HG03135 (cell line): ENCODE measurements at regions not wholly inside any gene's neighbourhood (a gene's known extent, or its start where the extent isn't known, plus 50 kb on each side); places are given as distances from the start of the nearest gene placed in this dataset.
"Not testable (repeated sequence)": the region's sequence is repeated elsewhere in the genome, so short reads cannot be mapped to it uniquely, and the experiment has no call there.

Source experiments
- ATAC-seq: cut with Tn5 transposase; IDR thresholded peaks from one replicate; pipeline ENCODE4 v1.9.1; 2021; ENCODE audit warnings: mild to moderate bottlenecking, moderate library complexity; ENCODE audit not compliant: unreplicated experiment

DNA sequence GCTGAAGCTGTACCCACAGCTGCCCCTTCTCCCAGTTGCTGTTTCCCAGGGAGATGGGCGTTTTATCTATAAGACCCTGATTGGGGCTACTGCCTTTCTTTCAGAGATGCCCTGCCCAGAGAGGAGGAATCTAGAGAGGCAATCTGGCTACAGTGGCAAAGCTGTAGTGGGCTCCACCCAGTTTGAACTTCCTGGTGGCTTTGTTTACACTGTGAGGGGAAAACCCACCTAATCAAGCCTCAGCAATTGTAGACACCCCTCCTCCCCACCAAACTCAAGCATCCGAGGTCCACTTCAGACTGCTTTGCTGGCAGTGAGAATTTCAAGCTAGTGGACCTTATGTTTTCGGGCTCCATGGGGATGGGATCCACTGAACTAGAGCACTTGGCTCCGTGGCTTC lies 240.4 kb upstream of the AFF2 start:
- ATAC-seq = no peak

DNA sequence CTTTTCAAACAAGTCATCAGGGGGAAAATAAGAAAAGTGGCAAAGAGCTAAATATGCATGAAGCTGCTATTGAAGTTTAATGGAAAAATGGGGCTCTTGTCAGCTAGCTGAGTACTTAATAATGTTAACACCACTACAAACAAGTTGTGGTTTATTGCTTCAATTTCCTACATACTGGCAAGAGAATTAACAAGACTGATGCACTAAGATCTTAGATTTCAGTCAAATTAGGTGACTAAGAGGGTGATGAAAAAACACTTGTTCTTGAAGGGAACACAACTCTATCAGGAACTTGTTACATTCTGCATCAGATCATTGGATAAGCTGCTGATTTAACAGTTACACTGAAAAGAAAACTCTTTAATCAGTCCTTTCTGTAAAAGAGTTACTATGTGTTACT lies 234.6 kb upstream of the AFF2 start:
- ATAC-seq = no peak

DNA sequence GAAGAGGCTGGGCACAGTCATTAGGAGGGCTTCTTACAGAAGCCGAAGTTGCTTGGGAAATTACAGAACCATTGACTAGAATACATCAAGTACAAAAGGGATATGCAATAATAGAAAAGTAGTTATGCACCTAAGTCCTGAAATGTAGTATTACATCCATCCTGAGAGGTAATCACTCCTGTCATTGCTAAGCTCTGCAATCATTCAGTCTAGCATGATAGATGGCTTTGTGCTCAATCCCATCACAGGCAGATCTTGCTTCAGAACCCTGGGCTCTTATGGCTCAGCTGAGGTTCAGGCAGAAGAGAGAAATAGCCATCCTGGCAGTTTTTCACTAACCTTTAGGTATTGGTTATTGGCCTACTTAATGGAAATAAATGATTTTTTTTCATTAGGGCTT lies 231.7 kb upstream of the AFF2 start:
- ATAC-seq = no peak

DNA sequence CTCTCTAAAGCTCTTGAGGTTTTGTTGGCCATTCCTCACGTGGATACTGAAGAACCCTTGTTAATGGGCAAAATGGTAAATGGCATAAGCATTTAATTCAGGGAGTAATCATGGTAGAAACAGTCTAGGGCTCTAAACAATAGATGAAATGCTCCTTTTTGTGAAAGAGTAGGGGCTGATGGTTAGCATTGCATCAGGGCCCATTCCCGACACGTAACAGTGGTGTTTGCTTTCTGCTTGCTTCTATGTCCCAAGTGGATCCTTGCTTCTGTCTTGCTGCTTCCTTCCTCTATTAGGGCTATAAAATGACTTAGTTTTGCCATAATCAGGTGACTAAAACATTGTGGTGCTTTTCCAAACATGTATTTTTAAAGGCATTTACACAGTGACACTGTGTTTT lies 230.9 kb upstream of the AFF2 start:
- no peak for ATAC-seq

DNA sequence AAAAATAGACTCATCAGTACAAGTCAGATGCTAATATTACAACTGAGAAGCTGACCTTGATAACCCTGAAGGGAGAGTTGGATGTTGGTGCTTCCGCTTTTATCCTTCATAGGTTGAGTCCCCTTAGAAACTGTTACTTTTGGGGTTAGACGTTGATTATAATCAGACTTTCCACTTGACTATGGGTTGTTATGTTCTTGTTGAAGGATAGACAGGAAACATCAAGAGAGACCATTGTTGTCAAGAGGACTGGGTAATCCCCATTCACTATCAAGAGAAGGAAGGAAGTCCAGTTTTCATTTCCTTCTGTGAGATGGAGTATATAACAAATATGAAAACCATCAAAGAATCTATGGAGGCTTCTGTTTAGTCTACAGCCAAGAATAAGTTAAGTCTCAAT lies 229.9 kb upstream of the AFF2 start:
- ATAC-seq = no peak

DNA sequence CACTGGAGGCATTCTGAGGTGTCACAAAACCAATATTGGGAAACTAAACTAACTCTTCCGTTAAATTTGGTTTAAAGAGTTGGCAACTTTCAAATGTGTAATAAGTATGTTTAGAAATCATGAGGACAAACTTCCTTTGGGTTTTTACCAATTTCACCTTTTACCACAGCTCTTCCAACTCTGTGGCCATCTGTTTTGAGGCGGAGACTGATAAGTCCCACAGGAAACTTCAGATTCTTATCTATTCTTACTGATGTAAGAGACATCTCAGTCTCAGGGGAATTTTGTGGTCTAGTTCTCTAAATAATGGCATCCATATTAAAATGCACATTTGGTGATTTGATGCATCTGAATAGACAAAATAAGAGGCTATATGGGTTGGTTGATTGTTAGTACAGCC lies 229.2 kb upstream of the AFF2 start:
- ATAC-seq = no peak

DNA sequence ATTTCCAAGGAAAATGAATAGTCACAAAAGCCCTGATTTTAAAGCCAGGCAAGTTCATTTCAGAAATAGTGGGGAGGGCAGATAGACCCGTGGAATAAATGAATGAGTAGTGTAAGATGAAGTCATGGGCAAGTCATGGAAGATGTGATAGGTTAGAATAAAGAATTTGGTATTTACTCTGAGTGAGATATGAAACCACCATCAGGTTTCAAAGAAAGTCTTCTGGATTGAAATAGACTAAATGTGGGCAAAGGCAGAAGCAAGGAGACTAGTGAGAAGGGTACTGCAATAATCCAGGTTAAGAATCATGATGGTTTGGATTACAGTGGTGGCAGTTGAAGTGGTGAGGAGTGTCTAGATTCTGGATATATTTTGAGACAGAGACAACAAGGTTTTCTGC lies 218.5 kb upstream of the AFF2 start:
- ATAC-seq = no peak

DNA sequence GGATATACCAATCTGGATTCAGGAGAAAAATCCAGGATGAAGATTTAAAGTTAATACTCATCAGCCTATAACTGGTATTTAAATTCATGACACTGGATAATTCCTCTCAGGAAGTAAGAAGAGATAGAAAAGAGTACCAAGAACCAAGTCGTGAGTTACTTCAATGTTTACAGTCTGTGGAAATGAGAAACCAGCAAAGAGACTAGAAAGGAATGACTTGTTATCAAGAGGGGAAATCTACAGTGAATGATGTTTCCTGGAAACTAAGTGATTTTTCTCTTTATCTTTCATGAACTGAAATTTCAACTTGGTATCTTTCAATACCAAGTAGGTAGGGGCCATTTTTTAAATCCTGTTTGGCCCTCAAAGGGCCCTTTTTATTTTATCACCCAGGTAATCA lies 217.9 kb upstream of the AFF2 start:
- ATAC-seq = no peak

DNA sequence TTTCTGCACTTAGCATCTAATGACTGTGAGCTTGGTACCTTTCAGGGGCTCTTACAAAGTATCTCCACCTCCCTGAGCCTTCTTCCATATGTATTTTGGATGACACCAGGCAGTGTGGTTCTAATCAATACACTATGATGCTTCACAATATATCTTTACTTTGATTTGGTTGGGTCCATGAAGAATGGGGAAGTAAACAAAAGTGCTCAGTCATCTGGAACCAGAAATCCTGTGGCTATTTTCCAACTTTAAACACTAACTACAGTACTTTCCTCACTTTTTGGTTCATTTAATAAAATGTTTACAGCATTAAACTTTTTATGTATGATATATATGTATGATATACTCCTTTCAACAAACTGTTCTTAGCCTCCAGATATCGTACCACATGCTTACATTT lies 216.4 kb upstream of the AFF2 start:
- ATAC-seq = no peak

DNA sequence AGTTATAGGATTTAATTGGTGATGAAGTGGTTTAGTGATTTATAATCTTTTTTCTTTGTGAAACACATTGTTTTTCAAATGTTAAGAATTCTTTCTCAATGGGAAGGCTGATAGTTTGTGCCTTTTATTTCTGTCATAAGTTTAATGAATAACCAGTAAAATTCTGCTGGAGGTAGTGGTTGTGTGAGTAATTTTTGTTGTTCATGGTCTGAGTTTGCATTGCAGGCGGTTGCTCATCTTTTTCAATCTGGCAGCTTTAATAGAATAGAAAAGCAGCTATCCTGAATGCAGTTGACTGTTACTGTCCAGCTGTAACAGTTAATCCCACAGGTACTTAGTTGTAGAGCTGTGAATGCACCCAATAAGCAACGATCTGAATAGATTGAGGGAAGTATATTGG lies 215.6 kb upstream of the AFF2 start:
- no peak for ATAC-seq

DNA sequence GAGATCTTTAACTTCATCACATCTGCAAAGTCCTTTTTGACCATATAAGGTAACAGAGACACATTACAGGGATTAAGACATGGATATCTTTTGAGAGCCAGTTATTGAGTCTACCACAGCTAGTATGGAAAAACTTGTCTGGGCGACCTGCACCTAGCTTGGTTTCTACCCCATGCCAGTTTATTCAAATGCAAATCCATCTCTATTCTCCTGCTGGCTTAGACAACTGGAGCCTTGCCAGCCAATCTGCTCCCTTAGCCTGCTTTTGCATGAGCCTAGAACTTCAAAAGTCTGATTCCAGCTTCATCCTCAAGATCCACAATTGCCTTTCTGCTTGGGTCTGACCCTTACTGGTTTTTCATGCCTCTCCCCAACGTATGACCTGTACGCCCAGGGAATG lies 212.0 kb upstream of the AFF2 start:
- no peak for ATAC-seq

DNA sequence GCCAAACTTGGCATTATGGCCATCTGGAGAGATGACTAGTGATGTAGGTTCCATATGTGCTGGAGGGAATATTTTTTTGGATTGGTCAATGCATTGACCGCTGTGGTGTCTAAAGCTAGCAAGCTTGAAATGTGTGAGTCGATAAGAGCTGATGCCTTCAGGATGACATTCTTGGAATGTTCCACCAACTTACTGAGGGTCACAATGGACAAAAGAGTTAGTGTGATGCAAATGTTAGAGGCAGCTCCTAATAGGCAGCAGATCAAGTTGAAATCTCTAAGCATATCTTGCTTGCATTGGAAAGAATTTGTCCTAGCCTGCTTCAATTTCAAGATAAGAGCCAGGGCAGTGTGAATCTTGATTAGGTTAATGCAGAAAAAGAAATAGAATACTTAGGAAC lies 210.4 kb upstream of the AFF2 start:
- ATAC-seq = no peak

DNA sequence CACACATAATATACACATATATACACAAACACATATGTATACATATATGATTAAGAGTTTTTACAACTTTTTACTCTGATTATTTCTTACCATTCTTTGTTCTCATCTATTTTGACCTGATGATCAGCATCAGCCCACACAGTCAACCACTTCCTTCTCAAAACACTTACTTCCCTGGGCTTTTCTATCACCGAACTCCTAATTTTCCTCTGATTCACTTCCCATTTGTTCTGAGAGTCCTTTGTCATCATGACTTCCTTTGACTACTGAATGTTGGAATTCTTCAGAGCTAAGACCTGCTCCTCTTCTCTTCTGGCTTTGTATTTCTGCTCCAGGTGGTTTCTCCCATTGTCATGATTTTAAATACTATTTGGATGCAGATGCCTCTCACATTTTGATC lies 209.5 kb upstream of the AFF2 start:
- ATAC-seq = no peak

DNA sequence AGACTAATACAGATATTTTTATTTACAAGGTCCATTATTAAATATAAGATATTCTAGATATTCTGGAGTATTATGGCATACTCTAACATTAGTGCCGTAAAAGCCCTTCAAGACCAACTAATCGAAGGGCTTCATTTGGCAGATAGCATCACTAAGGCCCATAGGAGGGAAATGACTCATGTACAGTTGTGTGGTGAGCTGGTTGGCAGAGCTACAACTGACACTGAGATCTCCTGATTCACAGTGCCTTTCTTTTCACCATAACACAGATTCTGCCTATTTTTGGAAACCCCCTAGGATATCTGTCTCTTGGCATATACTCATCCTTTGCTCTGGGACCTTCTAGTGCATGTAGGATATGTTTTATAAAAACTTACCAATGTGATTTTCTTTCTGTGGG lies 201.7 kb upstream of the AFF2 start:
- no peak for ATAC-seq

DNA sequence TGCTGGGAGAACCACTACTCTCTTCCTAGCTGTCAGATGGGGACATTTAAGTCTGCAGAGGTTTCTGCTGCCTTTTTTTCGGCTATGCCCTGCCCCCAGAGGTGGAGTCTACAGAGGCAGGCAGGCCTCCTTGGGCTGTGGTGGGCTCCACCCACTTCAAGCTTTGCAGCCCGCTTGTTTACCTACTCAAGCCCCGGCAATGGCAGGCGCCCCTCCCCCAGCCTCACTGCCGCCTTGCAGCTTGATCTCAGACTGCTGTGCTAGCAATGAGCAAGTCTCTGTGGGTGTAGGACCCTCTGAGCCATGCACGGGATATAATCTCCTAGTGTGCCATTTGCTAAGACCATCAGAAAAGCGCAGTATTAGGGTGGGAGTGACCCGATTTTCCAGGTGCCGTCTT lies 195.2 kb upstream of the AFF2 start:
- ATAC-seq = not testable (repeated sequence)

DNA sequence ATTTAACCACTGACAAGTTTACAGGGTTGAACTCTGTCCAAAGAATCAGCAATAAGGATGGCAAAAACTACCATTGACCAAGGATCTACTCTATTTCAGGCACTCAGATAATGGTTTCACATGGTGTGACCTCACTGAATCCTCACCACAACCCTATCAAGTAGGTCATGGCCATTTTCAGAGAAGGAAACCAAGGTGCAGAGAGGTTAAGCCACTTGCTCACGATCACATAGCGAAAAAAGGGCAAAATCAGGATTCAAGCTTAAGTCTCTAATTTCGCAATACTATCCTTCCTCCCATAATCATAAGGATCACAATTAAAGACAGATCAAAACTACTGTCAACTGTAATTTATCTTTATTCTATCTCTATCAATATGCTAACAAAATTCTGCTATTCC lies 191.0 kb upstream of the AFF2 start:
- no peak for ATAC-seq

DNA sequence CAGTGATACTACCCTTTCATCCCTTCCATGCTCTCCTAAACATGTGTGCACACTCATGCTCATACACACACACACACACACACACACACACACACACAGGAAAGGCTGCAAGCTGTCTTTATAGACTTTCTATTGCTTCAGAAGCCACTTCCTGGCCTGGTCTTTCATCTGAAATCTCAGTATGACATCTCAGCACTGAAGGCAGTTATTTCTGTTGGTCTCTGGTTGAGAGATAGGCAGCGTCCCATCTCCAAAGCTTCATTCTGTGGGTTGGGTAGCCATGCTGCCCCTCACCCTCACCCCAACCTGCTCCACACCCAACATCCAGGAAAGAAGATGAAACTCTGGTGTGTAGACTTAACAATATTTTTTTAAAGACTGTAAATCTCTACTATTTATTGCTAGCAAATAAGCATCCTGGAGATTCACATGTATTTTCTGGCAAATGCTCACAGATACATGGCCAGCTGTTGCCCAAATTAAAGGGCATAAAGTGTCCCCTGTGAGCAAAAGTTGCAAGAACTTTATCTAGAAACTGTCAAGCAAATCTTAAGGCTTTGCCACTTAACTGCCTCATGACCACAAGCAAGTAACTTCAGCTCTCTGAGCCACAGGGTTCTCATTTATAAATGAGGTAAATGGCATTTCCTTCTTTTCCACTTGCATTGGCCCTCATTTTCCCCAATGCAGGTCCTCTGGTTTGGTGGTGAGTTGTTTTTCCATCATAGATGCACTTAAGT lies 189.8 kb upstream of the AFF2 start:
- ATAC-seq = peak; percentile 87

DNA sequence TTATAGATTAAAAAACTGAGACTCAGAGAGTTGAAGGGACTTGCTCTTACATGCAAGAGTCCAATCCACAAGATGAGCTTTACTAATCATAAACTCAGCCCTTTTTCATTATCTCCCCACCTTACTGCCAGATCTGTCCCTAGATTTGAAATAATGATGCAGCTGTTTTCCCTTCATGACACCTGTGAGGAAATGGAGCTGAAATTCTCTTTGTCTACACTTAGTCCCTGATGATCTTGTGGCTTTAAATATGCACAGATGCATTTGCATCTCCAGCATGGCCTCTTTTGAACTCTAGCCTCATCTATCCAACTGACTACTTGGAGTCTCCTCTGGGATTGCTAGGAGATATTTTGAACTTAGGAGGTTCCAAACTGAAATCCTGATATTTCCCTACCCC lies 188.9 kb upstream of the AFF2 start:
- no peak for ATAC-seq

DNA sequence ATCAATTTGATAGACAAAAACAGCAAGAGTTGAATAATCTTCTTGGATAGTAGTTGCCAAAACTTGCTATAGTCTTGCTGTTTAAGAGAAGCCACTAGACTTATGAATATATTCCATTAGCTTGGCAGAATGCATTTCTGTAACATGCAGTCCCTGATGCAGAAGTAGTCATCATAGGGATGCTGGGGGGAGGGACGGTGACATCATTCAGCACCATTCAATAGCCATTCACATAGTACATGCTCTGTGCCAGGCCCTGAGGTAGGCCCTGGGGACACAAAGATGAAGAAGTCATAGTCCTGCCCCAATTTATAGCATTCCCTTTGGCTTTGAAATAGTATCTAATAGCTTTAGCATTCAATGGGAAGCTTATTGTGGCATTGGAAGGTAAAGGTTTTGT lies 185.5 kb upstream of the AFF2 start:
- ATAC-seq = no peak

DNA sequence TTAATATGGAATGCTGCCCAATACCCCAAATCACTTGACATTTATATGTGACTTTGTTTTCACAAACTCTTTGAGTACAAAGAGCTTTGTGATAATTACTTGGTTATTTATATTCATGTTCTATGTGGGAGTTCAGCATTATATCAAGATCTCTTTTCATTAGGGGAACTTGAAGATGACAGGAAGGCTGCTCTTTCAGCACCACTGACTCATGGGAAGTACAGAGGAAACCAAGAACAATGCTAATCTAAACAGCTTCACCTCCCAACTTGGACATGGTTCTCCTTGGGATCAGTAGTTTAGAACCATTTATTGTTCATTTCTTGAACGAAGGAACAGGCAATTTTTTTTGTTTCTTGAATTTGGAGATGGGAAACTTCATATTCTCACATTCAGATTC lies 184.0 kb upstream of the AFF2 start:
- no peak for ATAC-seq

DNA sequence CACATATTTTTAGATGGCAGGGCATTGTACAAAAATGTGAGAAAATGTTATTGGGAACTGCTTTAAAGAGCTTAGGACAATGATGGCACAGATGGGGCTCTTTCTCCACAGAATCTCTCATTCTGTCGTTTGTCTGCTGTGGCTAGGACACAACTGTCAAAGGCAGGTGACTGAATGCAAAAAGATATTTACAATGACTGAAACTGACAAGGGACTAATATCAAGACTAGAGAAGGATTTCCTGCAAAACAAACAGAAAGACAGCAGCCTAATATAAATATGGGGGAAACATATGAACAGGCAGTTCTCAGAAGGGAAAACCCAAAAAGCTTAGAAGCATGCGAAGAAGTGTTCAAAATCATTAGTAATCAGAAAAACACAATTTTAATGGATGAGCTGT lies 177.5 kb upstream of the AFF2 start:
- no peak for ATAC-seq

DNA sequence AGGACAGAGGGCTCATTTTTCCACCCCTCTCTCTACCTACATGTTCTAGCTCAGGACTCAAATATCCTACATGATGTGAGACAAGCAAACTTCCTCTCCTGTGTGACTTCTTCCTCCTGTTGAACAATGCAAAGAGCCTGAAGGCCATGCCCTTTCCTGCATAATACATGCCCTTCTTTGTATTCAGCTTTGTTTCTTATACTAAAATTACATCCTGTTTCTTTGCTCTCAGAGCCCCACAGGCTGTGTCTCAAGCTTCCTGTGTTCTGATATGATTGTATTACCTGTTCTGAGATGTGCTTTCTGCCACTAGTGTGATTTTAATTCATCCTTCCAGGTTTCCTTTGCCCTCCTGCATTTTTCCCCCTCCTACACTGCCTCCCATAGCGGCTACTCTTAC lies 166.4 kb upstream of the AFF2 start:
- no peak for ATAC-seq

DNA sequence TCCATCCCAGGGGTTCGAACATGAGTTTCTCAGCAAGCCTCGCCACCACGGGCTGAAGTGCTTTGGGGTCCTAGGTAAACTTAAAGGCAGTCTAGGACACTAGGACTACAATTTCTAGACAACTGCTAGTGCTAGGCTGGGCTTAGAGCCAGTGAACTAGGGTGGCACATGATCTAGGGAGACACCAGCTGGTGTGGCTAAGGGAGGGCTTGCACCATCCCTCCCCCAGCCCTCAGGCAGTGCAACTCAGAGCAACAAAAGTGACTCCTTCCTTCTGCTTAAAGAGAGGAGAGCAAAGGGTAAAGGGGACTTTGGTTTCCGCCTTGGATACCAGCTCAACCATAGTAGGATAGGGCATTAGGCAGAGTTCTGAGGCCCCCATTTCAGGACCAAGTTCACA lies 162.5 kb upstream of the AFF2 start:
- ATAC-seq = no peak

DNA sequence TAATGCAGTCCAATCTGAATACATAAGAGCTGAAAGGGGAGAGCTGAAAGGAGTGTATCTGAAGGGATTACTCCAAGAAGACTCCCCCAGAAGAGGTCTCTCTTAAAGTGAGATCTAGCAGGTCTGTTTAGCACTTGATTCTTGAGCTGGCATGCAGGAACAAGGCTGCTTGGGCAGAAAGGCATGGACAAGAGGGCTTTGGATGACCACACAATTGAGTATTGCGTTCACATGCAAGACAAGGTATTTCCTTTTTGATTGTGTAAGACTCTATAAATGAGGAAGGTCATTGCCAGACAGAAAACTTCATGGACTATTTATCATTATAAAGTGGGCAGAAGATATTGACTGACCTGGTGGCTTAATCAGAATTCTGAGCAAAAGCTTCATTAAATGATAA lies 145.5 kb upstream of the AFF2 start:
- no peak for ATAC-seq
